RCC 7860 (cell line): ENCODE measurements at regions not wholly inside any gene's neighbourhood (a gene's known extent, or its start where the extent isn't known, plus 50 kb on each side); places are given as distances from the start of the nearest gene placed in this dataset.
A peak's percentile ranks its signal among the peaks of the same experiment; 100 is the strongest.

Experiments used
- DNase-seq: peaks from one replicate; pipeline ENCODE4 v3.0.0-alpha.2; 2015; ENCODE audit warnings: low spot score
- FAIRE-seq: peaks from 2 replicates; lab custom pipeline; 2012; peaks lifted over from hg19 to GRCh38; lab: Jason Lieb, UNC

GRCh38 chr11:108994887-108995286 lies 330.0 kb downstream of the DDX10 start:
- DNase-seq (no peak), FAIRE-seq (no peak)

GRCh38 chr11:108997826-108998225 lies 333.0 kb downstream of the DDX10 start:
- FAIRE-seq (no peak), DNase-seq (no peak)

- DNase-seq, result no peak
- no peak for FAIRE-seq
Measured at GRCh38 chr11:109000531-109000930, 335.7 kb downstream of the DDX10 start.

- FAIRE-seq (no peak), DNase-seq (no peak)
Measured at GRCh38 chr11:109001585-109001984, 336.7 kb downstream of the DDX10 start.

GRCh38 chr11:109012991-109013390 lies 348.1 kb downstream of the DDX10 start:
- no peak for DNase-seq
- FAIRE-seq, result no peak

- FAIRE-seq (peak; percentile 64), DNase-seq (peak; percentile 52)
Measured at GRCh38 chr11:109015283-109015682, 350.4 kb downstream of the DDX10 start.

- no peak for FAIRE-seq
- no peak for DNase-seq
Measured at GRCh38 chr11:109016724-109017123, 351.9 kb downstream of the DDX10 start.

GRCh38 chr11:109017489-109017888 lies 352.6 kb downstream of the DDX10 start:
- FAIRE-seq (no peak), DNase-seq (no peak)

- DNase-seq (no peak), FAIRE-seq (no peak)
Measured at GRCh38 chr11:109018639-109019038, 353.8 kb downstream of the DDX10 start.

GRCh38 chr11:109019342-109019936 lies 354.6 kb downstream of the DDX10 start:
- FAIRE-seq (no peak), DNase-seq (no peak)

GRCh38 chr11:109023036-109023435 lies 358.2 kb downstream of the DDX10 start:
- FAIRE-seq (no peak), DNase-seq (no peak)

GRCh38 chr11:109026891-109027489 lies 362.1 kb downstream of the DDX10 start:
- FAIRE-seq (no peak), DNase-seq (no peak)

- FAIRE-seq, result peak; percentile 94
Measured at GRCh38 chr11:109027851-109028250, 363.0 kb downstream of the DDX10 start.

GRCh38 chr11:109029927-109030326 lies 365.1 kb downstream of the DDX10 start:
- DNase-seq (no peak), FAIRE-seq (no peak)

More at GRCh38 chr11:109027851-109028250, 363.0 kb downstream of the DDX10 start:
- peak; percentile 76 for DNase-seq

GRCh38 chr11:109033627-109034338 lies 368.9 kb downstream of the DDX10 start:
- DNase-seq (peak; percentile 50), FAIRE-seq (no peak)

- no peak for FAIRE-seq
- peak; percentile 19 for DNase-seq
Measured at GRCh38 chr11:109034339-109034696, 369.4 kb downstream of the DDX10 start.

GRCh38 chr11:109035284-109035683 lies 370.4 kb downstream of the DDX10 start:
- DNase-seq (no peak), FAIRE-seq (no peak)

GRCh38 chr11:109036011-109036410 lies 371.1 kb downstream of the DDX10 start:
- DNase-seq (no peak), FAIRE-seq (no peak)

- no peak for DNase-seq
- no peak for FAIRE-seq
Measured at GRCh38 chr11:109037856-109038780, 373.2 kb downstream of the DDX10 start.

GRCh38 chr11:109039611-109040010 lies 374.7 kb downstream of the DDX10 start:
- DNase-seq, result no peak
- no peak for FAIRE-seq

- FAIRE-seq, result no peak
Measured at GRCh38 chr11:109040303-109040702, 375.4 kb downstream of the DDX10 start.

More at GRCh38 chr11:109040303-109040702, 375.4 kb downstream of the DDX10 start:
- DNase-seq, result no peak
